HEK293 (cell line): ENCODE measurements at regions not wholly inside any gene's neighbourhood (a gene's known extent, or its start where the extent isn't known, plus 50 kb on each side); places are given as distances from the start of the nearest gene placed in this dataset.
"Not testable (repeated sequence)": the region's sequence is repeated elsewhere in the genome, so short reads cannot be mapped to it uniquely, and the experiment has no call there.

ENCODE experiments used
- ELK4 ChIP-seq: IDR thresholded peaks from 2 replicates; pipeline ENCODE4 v1.6.1; 2011; ENCODE audit warnings: mild to moderate bottlenecking, low read depth, low read length, borderline replicate concordance
- GLI4 ChIP-seq: fragments of 450-650 bp; formaldehyde crosslinking; IDR thresholded peaks from 2 replicates; pipeline ENCODE4 v1.5.1; 2016; ENCODE audit warnings: missing biosample characterization, missing genetic modification characterization
- YY1 ChIP-seq: fragments of 450-650 bp; formaldehyde crosslinking; IDR thresholded peaks from 2 replicates; pipeline ENCODE4 v1.5.1; 2018; ENCODE audit warnings: missing biosample characterization, missing genetic modification characterization
- ZBTB7A ChIP-seq: fragments of 450-650 bp; formaldehyde crosslinking; IDR thresholded peaks from 2 replicates; pipeline ENCODE4 v1.5.1; 2016; ENCODE audit warnings: low read depth, missing biosample characterization, missing genetic modification characterization
- ZNF157 ChIP-seq: fragments of 450-650 bp; formaldehyde crosslinking; IDR thresholded peaks from 2 replicates; pipeline ENCODE4 v1.5.1; 2016; ENCODE audit warnings: missing biosample characterization, missing genetic modification characterization
- ZNF248 ChIP-seq: fragments of 450-650 bp; formaldehyde crosslinking; IDR thresholded peaks from 2 replicates; pipeline ENCODE4 v1.5.1; 2017; ENCODE audit warnings: missing biosample characterization, missing genetic modification characterization
- ZNF670 ChIP-seq: fragments of 450-650 bp; formaldehyde crosslinking; IDR thresholded peaks from 2 replicates; pipeline ENCODE4 v1.5.1; 2016; ENCODE audit warnings: missing biosample characterization, missing genetic modification characterization, low read depth
- ZNF677 ChIP-seq: fragments of 450-650 bp; IDR thresholded peaks from 2 replicates; pipeline ENCODE4 v1.5.0; 2018; ENCODE audit warnings: missing biosample characterization, mild to moderate bottlenecking, missing genetic modification characterization, moderate library complexity
- ZNF837 ChIP-seq: fragments of 450-650 bp; formaldehyde crosslinking; IDR thresholded peaks from 2 replicates; pipeline ENCODE4 v1.5.1; 2016; ENCODE audit warnings: missing biosample characterization, missing genetic modification characterization
- TF ChIP-seq, protein P1 (sequence below): fragments of 450-650 bp; formaldehyde crosslinking; IDR thresholded peaks from 2 replicates; pipeline ENCODE4 v1.5.1; 2016; ENCODE audit warnings: missing biosample characterization, missing genetic modification characterization
- TF ChIP-seq, protein P2 (sequence below): fragments of 450-650 bp; formaldehyde crosslinking; IDR thresholded peaks from 2 replicates; pipeline ENCODE4 v1.5.1; 2016; ENCODE audit warnings: missing biosample characterization, missing genetic modification characterization
- TF ChIP-seq, protein P3 (sequence below): fragments of 450-650 bp; formaldehyde crosslinking; IDR thresholded peaks from 2 replicates; pipeline ENCODE4 v1.5.1; 2016; ENCODE audit warnings: missing biosample characterization, missing genetic modification characterization, borderline replicate concordance
- TF ChIP-seq, protein P4 (sequence below): fragments of 450-650 bp; formaldehyde crosslinking; IDR thresholded peaks from 2 replicates; pipeline ENCODE4 v1.5.1; 2016; ENCODE audit warnings: missing biosample characterization, missing genetic modification characterization

GRCh38 chr2:90290701-90291100, 1599.2 kb downstream of the RPIA start:
- TF ChIP-seq, protein P1, sequence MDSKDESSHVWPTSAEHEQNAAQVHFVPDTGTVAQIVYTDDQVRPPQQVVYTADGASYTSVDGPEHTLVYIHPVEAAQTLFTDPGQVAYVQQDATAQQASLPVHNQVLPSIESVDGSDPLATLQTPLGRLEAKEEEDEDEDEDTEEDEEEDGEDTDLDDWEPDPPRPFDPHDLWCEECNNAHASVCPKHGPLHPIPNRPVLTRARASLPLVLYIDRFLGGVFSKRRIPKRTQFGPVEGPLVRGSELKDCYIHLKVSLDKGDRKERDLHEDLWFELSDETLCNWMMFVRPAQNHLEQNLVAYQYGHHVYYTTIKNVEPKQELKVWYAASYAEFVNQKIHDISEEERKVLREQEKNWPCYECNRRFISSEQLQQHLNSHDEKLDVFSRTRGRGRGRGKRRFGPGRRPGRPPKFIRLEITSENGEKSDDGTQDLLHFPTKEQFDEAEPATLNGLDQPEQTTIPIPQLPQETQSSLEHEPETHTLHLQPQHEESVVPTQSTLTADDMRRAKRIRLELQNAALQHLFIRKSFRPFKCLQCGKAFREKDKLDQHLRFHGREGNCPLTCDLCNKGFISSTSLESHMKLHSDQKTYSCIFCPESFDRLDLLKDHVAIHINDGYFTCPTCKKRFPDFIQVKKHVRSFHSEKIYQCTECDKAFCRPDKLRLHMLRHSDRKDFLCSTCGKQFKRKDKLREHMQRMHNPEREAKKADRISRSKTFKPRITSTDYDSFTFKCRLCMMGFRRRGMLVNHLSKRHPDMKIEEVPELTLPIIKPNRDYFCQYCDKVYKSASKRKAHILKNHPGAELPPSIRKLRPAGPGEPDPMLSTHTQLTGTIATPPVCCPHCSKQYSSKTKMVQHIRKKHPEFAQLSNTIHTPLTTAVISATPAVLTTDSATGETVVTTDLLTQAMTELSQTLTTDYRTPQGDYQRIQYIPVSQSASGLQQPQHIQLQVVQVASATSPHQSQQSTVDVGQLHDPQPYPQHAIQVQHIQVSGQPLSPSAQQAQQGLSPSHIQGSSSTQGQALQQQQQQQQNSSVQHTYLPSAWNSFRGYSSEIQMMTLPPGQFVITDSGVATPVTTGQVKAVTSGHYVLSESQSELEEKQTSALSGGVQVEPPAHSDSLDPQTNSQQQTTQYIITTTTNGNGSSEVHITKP (tag by site-specific recombination), result not testable (repeated sequence)
- TF ChIP-seq, protein P2, sequence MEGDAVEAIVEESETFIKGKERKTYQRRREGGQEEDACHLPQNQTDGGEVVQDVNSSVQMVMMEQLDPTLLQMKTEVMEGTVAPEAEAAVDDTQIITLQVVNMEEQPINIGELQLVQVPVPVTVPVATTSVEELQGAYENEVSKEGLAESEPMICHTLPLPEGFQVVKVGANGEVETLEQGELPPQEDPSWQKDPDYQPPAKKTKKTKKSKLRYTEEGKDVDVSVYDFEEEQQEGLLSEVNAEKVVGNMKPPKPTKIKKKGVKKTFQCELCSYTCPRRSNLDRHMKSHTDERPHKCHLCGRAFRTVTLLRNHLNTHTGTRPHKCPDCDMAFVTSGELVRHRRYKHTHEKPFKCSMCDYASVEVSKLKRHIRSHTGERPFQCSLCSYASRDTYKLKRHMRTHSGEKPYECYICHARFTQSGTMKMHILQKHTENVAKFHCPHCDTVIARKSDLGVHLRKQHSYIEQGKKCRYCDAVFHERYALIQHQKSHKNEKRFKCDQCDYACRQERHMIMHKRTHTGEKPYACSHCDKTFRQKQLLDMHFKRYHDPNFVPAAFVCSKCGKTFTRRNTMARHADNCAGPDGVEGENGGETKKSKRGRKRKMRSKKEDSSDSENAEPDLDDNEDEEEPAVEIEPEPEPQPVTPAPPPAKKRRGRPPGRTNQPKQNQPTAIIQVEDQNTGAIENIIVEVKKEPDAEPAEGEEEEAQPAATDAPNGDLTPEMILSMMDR (tag by site-specific recombination), result not testable (repeated sequence)
- TF ChIP-seq ZNF837; ELK4; ZNF157 (tag by site-specific recombination); ZNF677 (tag by site-specific recombination); GLI4 (tag by site-specific recombination); ZNF670 (tag by site-specific recombination); ZNF248 (tag by site-specific recombination); ZBTB7A (tag by site-specific recombination); YY1 (tag by site-specific recombination): not testable (repeated sequence)
- TF ChIP-seq, protein P3, sequence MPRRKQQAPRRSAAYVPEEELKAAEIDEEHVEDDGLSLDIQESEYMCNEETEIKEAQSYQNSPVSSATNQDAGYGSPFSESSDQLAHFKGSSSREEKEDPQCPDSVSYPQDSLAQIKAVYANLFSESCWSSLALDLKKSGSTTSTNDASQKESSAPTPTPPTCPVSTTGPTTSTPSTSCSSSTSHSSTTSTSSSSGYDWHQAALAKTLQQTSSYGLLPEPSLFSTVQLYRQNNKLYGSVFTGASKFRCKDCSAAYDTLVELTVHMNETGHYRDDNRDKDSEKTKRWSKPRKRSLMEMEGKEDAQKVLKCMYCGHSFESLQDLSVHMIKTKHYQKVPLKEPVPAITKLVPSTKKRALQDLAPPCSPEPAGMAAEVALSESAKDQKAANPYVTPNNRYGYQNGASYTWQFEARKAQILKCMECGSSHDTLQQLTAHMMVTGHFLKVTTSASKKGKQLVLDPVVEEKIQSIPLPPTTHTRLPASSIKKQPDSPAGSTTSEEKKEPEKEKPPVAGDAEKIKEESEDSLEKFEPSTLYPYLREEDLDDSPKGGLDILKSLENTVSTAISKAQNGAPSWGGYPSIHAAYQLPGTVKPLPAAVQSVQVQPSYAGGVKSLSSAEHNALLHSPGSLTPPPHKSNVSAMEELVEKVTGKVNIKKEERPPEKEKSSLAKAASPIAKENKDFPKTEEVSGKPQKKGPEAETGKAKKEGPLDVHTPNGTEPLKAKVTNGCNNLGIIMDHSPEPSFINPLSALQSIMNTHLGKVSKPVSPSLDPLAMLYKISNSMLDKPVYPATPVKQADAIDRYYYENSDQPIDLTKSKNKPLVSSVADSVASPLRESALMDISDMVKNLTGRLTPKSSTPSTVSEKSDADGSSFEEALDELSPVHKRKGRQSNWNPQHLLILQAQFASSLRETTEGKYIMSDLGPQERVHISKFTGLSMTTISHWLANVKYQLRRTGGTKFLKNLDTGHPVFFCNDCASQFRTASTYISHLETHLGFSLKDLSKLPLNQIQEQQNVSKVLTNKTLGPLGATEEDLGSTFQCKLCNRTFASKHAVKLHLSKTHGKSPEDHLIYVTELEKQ, result not testable (repeated sequence)
- TF ChIP-seq, protein P4, sequence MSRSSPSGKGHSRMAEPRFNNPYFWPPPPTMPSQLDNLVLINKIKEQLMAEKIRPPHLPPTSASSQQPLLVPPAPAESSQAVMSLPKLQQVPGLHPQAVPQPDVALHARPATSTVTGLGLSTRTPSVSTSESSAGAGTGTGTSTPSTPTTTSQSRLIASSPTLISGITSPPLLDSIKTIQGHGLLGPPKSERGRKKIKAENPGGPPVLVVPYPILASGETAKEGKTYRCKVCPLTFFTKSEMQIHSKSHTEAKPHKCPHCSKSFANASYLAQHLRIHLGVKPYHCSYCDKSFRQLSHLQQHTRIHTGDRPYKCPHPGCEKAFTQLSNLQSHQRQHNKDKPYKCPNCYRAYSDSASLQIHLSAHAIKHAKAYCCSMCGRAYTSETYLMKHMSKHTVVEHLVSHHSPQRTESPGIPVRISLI (tag by site-specific recombination), result not testable (repeated sequence)
